H1 (cell line): ENCODE measurements at regions not wholly inside any gene's neighbourhood (a gene's known extent, or its start where the extent isn't known, plus 50 kb on each side); places are given as distances from the start of the nearest gene placed in this dataset.

Experiments used
- CTCF ChIA-PET: fragments of 300-600 bp; sonication (Branson Sonifier 250); formaldehyde crosslinking; loops from one replicate; lab custom pipeline; 2021; ENCODE audit not compliant: partially characterized antibody; lab: Charles Lee
- POLR2A ChIA-PET: fragments of 300-600 bp; sonication (Branson Sonifier 250); formaldehyde crosslinking; loops from one replicate; lab custom pipeline; 2021; ENCODE audit warnings: inconsistent platforms; ENCODE audit not compliant: partially characterized antibody; lab: Charles Lee
- DNase-seq, 2 experiments: peaks; one replicate each; pipeline versions ENCODE4 v3.0.0 to v3.0.0-alpha.2; 2010 to 2022; ENCODE audit warnings: low spot score in 2 of 2, low read depth in 1 of 2, mixed read lengths in 1 of 2
- FAIRE-seq: peaks from 2 replicates; lab custom pipeline; 2011; peaks lifted over from hg19 to GRCh38; lab: Jason Lieb, UNC
- H2AFZ ChIP-seq: 2 replicates; pipeline ENCODE4 v1.8.1; 2012; ENCODE audit warnings: low read length, inconsistent platforms
- H2AK5ac ChIP-seq: 2 replicates; pipeline ENCODE4 v1.6.1; 2013; ENCODE audit warnings: low read depth, low read length
- H2BK120ac ChIP-seq: replicated peaks from 2 replicates; pipeline ENCODE3; 2013; ENCODE audit warnings: low read depth, low read length, inconsistent platforms
- H2BK12ac ChIP-seq: 2 replicates; pipeline ENCODE4 v1.6.1; 2013; ENCODE audit warnings: low read depth, low read length
- H2BK15ac ChIP-seq: 2 replicates; pipeline ENCODE4 v1.6.1; 2013; ENCODE audit warnings: low read length
- H2BK20ac ChIP-seq: 2 replicates; pipeline ENCODE4 v1.6.1; 2013; ENCODE audit warnings: low read length
- H2BK5ac ChIP-seq: 2 replicates; pipeline ENCODE4 v1.6.1; 2013; ENCODE audit warnings: low read depth, low read length
- H3K14ac ChIP-seq: 2 replicates; pipeline ENCODE4 v1.6.1; 2013; ENCODE audit warnings: inconsistent platforms; ENCODE audit not compliant: insufficient read length
- H3K18ac ChIP-seq: 2 replicates; pipeline ENCODE4 v1.6.1; 2013; ENCODE audit warnings: low read length; ENCODE audit errors: extremely low read depth
- H3K23ac ChIP-seq: 2 replicates; pipeline ENCODE4 v1.6.1; 2013; ENCODE audit warnings: inconsistent platforms; ENCODE audit not compliant: insufficient read length
- H3K23me2 ChIP-seq: 2 replicates; pipeline ENCODE4 v1.6.1; 2013; ENCODE audit warnings: low read depth, low read length
- H3K27ac ChIP-seq: 2 replicates; pipeline ENCODE4 v1.6.1; 2011; ENCODE audit warnings: low read depth, low read length, inconsistent platforms
- H3K27me3 ChIP-seq, 4 experiments: replicated peaks in 1 of 4; 1 replicate in 1 of 4; 2 replicates in 3 of 4; pipeline versions ENCODE4 v1.6.1 to v1.8.1; 2011 to 2013; ENCODE audit warnings: low read length in 3 of 4, mild to moderate bottlenecking in 3 of 4, inconsistent platforms in 2 of 4, mixed read lengths in 2 of 4, moderate library complexity in 1 of 4; ENCODE audit not compliant: control insufficient read depth in 3 of 4, insufficient read depth in 3 of 4; ENCODE audit errors: extremely low read depth in 1 of 4
- H3K36me3 ChIP-seq, 4 experiments: 2 replicates each; pipeline versions ENCODE4 v1.6.1 to v1.8.1; 2011 to 2013; ENCODE audit warnings: mild to moderate bottlenecking in 4 of 4, low read length in 3 of 4, moderate library complexity in 2 of 4, control low read depth in 1 of 4, inconsistent platforms in 1 of 4; ENCODE audit not compliant: insufficient read depth in 4 of 4, control insufficient read depth in 2 of 4
- H3K4ac ChIP-seq: replicated peaks from 2 replicates; pipeline ENCODE3; 2013; ENCODE audit warnings: low read length, low read depth, mixed read lengths, inconsistent platforms; ENCODE audit not compliant: insufficient read length
- H3K4me1 ChIP-seq, 4 experiments: replicated peaks in 1 of 4; 1 replicate in 1 of 4; 2 replicates in 3 of 4; pipeline versions ENCODE4 v1.6.1 to v1.8.1; 2011 to 2013; ENCODE audit warnings: low read length in 3 of 4, inconsistent platforms in 2 of 4, mixed read lengths in 1 of 4; ENCODE audit not compliant: insufficient read depth in 4 of 4, control insufficient read depth in 3 of 4
- H3K4me2 ChIP-seq, 2 experiments: 2 replicates each; pipeline versions ENCODE4 v1.6.1 to v1.8.1; 2011 to 2013; ENCODE audit warnings: low read depth in 2 of 2, low read length in 2 of 2, control low read depth in 1 of 2, inconsistent platforms in 1 of 2, mild to moderate bottlenecking in 1 of 2; ENCODE audit not compliant: insufficient read depth in 1 of 2
- H3K4me3 ChIP-seq, 4 experiments: fragments of 200-600, 300-600 bp in 1 of 4; sonication (generic), shearing (Covaris generic), sonication (Bioruptor Twin) in 1 of 4; 2 replicates each; pipeline versions ENCODE4 v1.5.1 to v1.8.1; 2011 to 2016; ENCODE audit warnings: low read length in 4 of 4, low read depth in 3 of 4, control low read depth in 2 of 4, inconsistent platforms in 2 of 4, mild to moderate bottlenecking in 2 of 4, mixed read lengths in 1 of 4, moderate library complexity in 1 of 4; ENCODE audit not compliant: insufficient read depth in 2 of 4; ENCODE audit errors: extremely low read depth in 1 of 4
- H3K56ac ChIP-seq: replicated peaks from 2 replicates; pipeline ENCODE3; 2013; ENCODE audit warnings: low read depth, mild to moderate bottlenecking, mixed read lengths, low read length, inconsistent platforms; ENCODE audit not compliant: insufficient read length
- H3K79me1 ChIP-seq: 2 replicates; pipeline ENCODE4 v1.6.1; 2013; ENCODE audit warnings: low read depth, low read length, control low read depth
- H3K79me2 ChIP-seq, 2 experiments: 2 replicates each; pipeline versions ENCODE4 v1.6.1 to v1.8.1; 2012 to 2013; ENCODE audit warnings: low read length in 2 of 2, mild to moderate bottlenecking in 2 of 2, inconsistent platforms in 1 of 2; ENCODE audit not compliant: insufficient read depth in 2 of 2, control insufficient read depth in 1 of 2
- H3K9ac ChIP-seq, 4 experiments: replicated peaks in 1 of 4; 1 replicate in 1 of 4; 2 replicates in 3 of 4; pipeline versions ENCODE4 v1.6.1 to v1.8.1; 2011 to 2013; ENCODE audit warnings: low read depth in 3 of 4, low read length in 3 of 4, control low read depth in 2 of 4, mild to moderate bottlenecking in 2 of 4, moderate library complexity in 2 of 4, inconsistent platforms in 1 of 4; ENCODE audit errors: extremely low read depth in 1 of 4
- H3K9me3 ChIP-seq, 2 experiments: 2 replicates each; pipeline versions ENCODE4 v1.6.1 to v1.8.1; 2012 to 2013; ENCODE audit warnings: mild to moderate bottlenecking in 2 of 2, moderate library complexity in 2 of 2, control low read depth in 1 of 2, inconsistent platforms in 1 of 2, low read depth in 1 of 2, low read length in 1 of 2, mixed read lengths in 1 of 2; ENCODE audit not compliant: insufficient read depth in 2 of 2
- H4K20me1 ChIP-seq, 2 experiments: replicated peaks in 1 of 2; 2 replicates each; pipeline versions ENCODE3 to v1.8.1; 2011 to 2013; ENCODE audit warnings: inconsistent platforms in 2 of 2, low read length in 2 of 2, mild to moderate bottlenecking in 1 of 2; ENCODE audit not compliant: insufficient read depth in 2 of 2, control insufficient read depth in 1 of 2
- H4K5ac ChIP-seq: 2 replicates; pipeline ENCODE4 v1.6.1; 2013; ENCODE audit warnings: low read length, low read depth, mixed read lengths, inconsistent platforms; ENCODE audit not compliant: insufficient read length
- H4K8ac ChIP-seq: 2 replicates; pipeline ENCODE4 v1.8.0; 2013; ENCODE audit warnings: mild to moderate bottlenecking, moderate library complexity, low read length, inconsistent platforms; ENCODE audit not compliant: insufficient read depth; ENCODE audit errors: extremely low read depth
- H4K91ac ChIP-seq: replicated peaks from 2 replicates; pipeline ENCODE3; 2013; ENCODE audit warnings: low read length, mixed read lengths, inconsistent platforms; ENCODE audit not compliant: insufficient read length
- RNF2 ChIP-seq: fragments of 200-900, 300-1000 bp; sonication (generic); IDR thresholded peaks from 2 replicates; pipeline ENCODE4 v1.7.1; 2016; ENCODE audit warnings: borderline replicate concordance, low read depth, mild to moderate bottlenecking, antibody characterized with exemption, low read length; ENCODE audit not compliant: poor library complexity, severe bottlenecking; ENCODE audit errors: missing control alignments
- TAF1 ChIP-seq: IDR thresholded peaks from 2 replicates; pipeline ENCODE4 v1.6.1; 2011; ENCODE audit warnings: mild to moderate bottlenecking, low read depth, low read length
- WGBS, 2 experiments: shearing (Covaris generic) in 1 of 2; methylation state at CpG; one replicate each; pipeline versions ENCODE4 v1.1.6 to v1.1.7; 2013 to 2015; ENCODE audit warnings: low lambda C conversion rate in 2 of 2, mixed read lengths in 2 of 2, inconsistent platforms in 1 of 2, low coverage in 1 of 2, missing lambda C conversion rate in 1 of 2; ENCODE audit not compliant: insufficient replicate concordance in 2 of 2, insufficient coverage in 1 of 2, insufficient read length in 1 of 2; ENCODE audit errors: extremely low coverage in 1 of 2, missing lambda C conversion rate in 1 of 2; 5-methylcytosine and 5-hydroxymethylcytosine counted together

GRCh38 chr12:63308671-63309070 is 157.7 kb upstream of the AVPR1A start:
- Histone ChIP-seq H3K79me2 (no peaks in the 10 kb centered on the region), H4K5ac (no peak overlapping the region), H3K4ac (no peak overlapping the region), H2BK5ac (no peak overlapping the region), H3K18ac (no peak overlapping the region), H3K14ac (no peak overlapping the region), H3K9me3 (peaks cover 2 to 3% of the 10 kb centered on the region in 2 experiments; a peak in 2 of 4 replicates), H2BK20ac (no peak overlapping the region), H3K4me1 (peaks cover 0 to 3% (median 0%) of the 10 kb centered on the region in 4 experiments; a peak in 1 of 7 replicates), H2BK15ac (no peak overlapping the region), H3K23me2 (no peaks in the 10 kb centered on the region), H4K91ac (no peak overlapping the region), H3K79me1 (no peaks in the 10 kb centered on the region), H2AFZ (no peak overlapping the region), H2BK120ac (no peak overlapping the region), H3K27me3 (no peaks in the 10 kb centered on the region), H3K27ac (no peak overlapping the region), H3K23ac (no peak overlapping the region), H2BK12ac (no peak overlapping the region), H2AK5ac (no peak overlapping the region), H3K56ac (no peak overlapping the region), H3K36me3 (no peaks in the 10 kb centered on the region), H4K8ac (no peak overlapping the region), H3K4me2 (no peak overlapping the region), H4K20me1 (no peaks in the 10 kb centered on the region), H3K9ac (no peak overlapping the region), H3K4me3 (no peak overlapping the region)
- TF ChIP-seq TAF1 = no peak
- no peak for TF ChIP-seq RNF2
- no peak for DNase-seq
- WGBS, 2 experiments = 89% methylated on average over 3 of the region's 3 CpGs; no CpG with 5 or more reads in 1 of the 2 experiments
- POLR2A ChIA-PET = no interaction called here
- CTCF ChIA-PET = interaction anchor here (1.4 to 1.8 kb wide), 2 partner anchors 10 to 11 kb away, joined by 4 read pairs; no protein-coding TSS in a partner anchor
- no peak for FAIRE-seq
